ENCODE measurements at regions not wholly inside any gene's neighbourhood (a gene's known extent, or its start where the extent isn't known, plus 50 kb on each side); places are given as distances from the start of the nearest gene placed in this dataset.

GRCh38 chr12:126397071-126397581, 1331.9 kb downstream of the AACS start:
- TF ChIP-seq POLR2A (IDR thresholded peaks at IDR 0.05) (no peak), CTCF (IDR thresholded peaks at IDR 0.05) (no peak)

All from adrenal gland (tissue), 5 donors.